ENCODE measurements at regions not wholly inside any gene's neighbourhood (a gene's known extent, or its start where the extent isn't known, plus 50 kb on each side); places are given as distances from the start of the nearest gene placed in this dataset.

DNA sequence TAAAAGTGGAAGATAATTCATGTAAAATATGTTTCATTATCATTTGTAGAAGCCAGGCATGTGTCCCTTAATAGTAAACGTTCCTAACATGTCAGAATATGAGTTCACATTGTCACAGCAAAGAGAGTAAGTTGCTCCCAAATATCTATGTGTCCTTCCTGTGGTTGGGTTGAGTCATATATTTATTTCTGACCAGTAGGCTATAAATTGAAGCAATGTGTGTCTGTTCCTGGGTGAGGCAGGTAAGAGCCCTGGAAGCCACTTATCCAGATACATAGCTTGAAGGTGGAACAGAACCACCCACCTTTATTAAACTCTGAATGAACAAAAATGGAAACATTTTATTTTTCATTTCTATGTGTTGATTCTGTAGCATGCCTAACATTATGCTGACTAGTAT, 2251.6 kb downstream of the NCAM2 start:
- DNase-seq = no peak

DNA sequence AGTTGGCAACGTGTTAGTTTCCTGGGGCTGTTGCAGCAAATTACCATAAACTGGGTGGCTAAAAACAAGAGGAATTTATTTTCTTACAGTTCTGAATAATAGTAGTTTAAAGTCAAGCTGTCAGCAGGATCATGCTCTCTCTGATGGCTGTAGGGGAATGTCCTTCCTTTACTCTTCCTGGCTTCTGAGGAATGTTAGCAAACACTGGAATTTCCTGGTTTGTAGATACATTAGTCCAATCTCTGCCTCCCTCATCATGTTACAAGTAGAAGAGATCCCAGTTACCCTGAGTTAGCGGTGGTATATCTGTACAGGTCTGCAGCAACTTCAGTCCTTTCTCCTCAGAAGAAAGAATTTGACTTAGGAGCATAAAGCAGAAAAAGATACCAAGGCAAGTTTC, 2249.1 kb downstream of the NCAM2 start:
- no peak for DNase-seq

DNA sequence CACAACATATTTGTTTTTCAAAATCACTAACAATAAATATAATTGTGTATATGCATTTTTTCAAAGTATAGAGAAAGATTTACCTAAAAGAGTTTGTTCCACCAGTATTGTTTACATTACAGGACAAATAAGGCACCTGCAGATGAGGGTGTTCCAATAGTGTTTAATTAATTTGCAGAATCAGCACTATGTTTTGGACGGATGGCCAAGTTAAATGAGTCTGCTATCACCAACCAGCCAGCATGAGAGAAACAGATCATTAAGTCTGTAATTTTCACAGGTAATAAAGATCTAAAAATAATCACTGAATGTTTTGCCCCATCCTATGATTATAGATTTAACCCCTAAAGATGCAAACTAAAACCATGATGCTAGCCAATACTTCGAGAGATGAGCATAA, 2247.0 kb downstream of the NCAM2 start:
- no peak for DNase-seq

DNA sequence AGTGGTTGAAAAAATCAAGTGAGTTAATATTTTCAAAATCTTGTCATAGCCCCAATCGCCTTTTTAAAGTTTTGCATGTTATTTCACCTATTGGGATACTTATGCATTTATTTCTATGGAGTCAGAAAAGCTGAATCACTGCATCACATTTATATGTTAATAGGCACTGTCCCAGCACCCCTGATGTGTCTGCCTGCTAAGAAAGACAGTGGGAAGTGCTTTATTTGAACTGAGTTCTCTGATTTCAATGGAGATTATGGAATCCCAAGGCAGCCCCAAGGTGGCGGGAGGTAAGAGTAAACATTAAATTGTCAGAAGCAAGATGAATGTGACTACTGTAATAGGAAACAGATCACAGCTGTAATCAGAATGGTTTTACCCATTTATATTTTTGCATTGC, 2225.7 kb downstream of the NCAM2 start:
- no peak for DNase-seq

DNA sequence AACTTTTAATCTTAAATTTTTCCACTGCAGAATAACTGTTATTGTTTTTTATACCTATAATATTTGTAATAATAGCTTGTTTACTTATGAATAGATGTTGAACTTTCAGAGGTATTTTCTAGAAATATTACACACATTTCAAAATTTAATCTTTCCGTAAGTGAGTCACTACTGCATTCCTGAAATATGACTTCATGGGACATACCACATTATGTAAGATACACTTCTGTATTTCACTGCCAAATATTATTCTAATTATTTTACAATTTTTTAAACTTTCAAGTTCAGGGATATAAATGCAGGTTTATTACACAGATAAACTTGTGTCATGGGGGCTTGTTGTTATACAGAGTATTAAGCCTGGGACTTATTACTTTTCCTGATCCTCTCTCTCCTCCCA, 2220.5 kb downstream of the NCAM2 start:
- DNase-seq = no peak

DNA sequence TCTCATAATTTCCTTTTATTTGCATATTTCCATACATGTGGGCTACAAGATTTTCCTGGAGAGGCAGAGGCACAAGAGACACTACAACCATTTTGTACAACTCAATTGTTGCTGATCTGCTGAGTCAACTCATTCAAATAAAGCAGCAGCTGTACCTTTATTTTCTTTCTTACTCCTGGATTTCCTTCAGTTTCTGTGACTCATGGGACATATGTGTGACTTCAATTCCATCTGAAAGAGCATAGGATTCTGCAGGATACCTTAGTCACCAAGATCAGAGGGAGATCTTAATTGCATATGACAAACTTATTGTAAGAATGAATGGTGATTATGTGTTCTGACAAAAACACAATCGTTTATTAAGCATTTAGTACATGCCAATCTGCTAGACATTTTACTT, 2219.4 kb downstream of the NCAM2 start:
- DNase-seq = no peak

DNA sequence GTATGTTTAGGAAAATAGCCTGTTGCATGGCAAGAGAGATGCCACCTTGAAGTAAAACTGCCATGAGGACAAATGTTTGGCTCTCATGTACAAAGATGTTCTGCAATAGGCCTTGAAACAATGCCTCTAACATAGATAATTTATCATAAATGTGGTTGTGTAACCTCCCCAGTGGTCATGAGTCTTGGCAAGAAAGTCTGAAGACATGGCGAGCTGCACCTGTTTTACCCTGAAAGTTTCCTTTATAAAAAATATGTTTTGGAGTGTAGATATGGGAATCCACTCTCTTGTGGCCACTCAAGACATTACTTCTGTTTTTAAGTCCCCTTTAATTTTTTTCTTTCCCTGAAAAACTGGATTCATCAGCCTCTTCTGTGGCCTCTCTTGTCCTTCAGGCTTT, 2217.1 kb downstream of the NCAM2 start:
- DNase-seq = no peak

Measured in CD4-positive, alpha-beta T cell treated with Interferon alpha-2 for 1 hour (primary cell).